Mesenchymal stem cell (in vitro differentiated cells and primary cell): ENCODE measurements at regions not wholly inside any gene's neighbourhood (a gene's known extent, or its start where the extent isn't known, plus 50 kb on each side); places are given as distances from the start of the nearest gene placed in this dataset.
A peak's percentile ranks its signal among the peaks of the same experiment; 100 is the strongest.

Experiments
- DNase-seq: peaks from one replicate; pipeline ENCODE4 v3.0.0-alpha.2; 2013
- H2AFZ ChIP-seq: one replicate; pipeline ENCODE4 v1.6.1; 2013; ENCODE audit warnings: low read depth, mild to moderate bottlenecking, control low read depth, inconsistent platforms, low read length, moderate library complexity
- H2AK5ac ChIP-seq: 2 replicates; pipeline ENCODE4 v1.6.1; 2013; ENCODE audit warnings: low read length, moderate library complexity, mild to moderate bottlenecking, inconsistent platforms; ENCODE audit not compliant: severe bottlenecking
- H2BK120ac ChIP-seq: one replicate; pipeline ENCODE4 v1.6.1; 2013; ENCODE audit warnings: low read depth, mild to moderate bottlenecking, inconsistent platforms, low read length, moderate library complexity
- H2BK12ac ChIP-seq, 2 experiments: one replicate each; pipeline ENCODE4 v1.6.1; 2013; ENCODE audit warnings: inconsistent platforms in 2 of 2, low read length in 2 of 2, mild to moderate bottlenecking in 2 of 2, moderate library complexity in 2 of 2, control low read depth in 1 of 2
- H2BK15ac ChIP-seq: one replicate; pipeline ENCODE4 v1.6.1; 2013; ENCODE audit warnings: mild to moderate bottlenecking, low read depth, inconsistent platforms; ENCODE audit not compliant: poor library complexity, severe bottlenecking
- H2BK5ac ChIP-seq: 2 replicates; pipeline ENCODE4 v1.6.1; 2013; ENCODE audit warnings: low read depth, mild to moderate bottlenecking, low read length, control low read depth, inconsistent platforms; ENCODE audit not compliant: poor library complexity, severe bottlenecking
- H3K14ac ChIP-seq, 2 experiments: one replicate each; pipeline ENCODE4 v1.6.1; 2013; ENCODE audit warnings: inconsistent platforms in 2 of 2, low read length in 2 of 2, control low read depth in 1 of 2, mild to moderate bottlenecking in 1 of 2, moderate library complexity in 1 of 2
- H3K18ac ChIP-seq, 2 experiments: one replicate each; pipeline ENCODE4 v1.6.1; 2013; ENCODE audit warnings: inconsistent platforms in 2 of 2, low read length in 2 of 2, control low read depth in 1 of 2, low read depth in 1 of 2, mild to moderate bottlenecking in 1 of 2
- H3K23ac ChIP-seq, 2 experiments: one replicate each; pipeline ENCODE4 v1.6.1; 2013; ENCODE audit warnings: inconsistent platforms in 2 of 2, low read length in 2 of 2, mild to moderate bottlenecking in 2 of 2, moderate library complexity in 2 of 2, control low read depth in 1 of 2
- H3K27ac ChIP-seq: 2 replicates; pipeline ENCODE4 v1.5.1; 2013; ENCODE audit warnings: mild to moderate bottlenecking, moderate library complexity, low read length, control low read depth, inconsistent platforms; ENCODE audit not compliant: poor library complexity, severe bottlenecking
- H3K27me3 ChIP-seq, 2 experiments: 2 replicates each; pipeline versions ENCODE4 v1.6.1 to v1.7.0; 2013; ENCODE audit warnings: low read length in 2 of 2, mild to moderate bottlenecking in 2 of 2, moderate library complexity in 2 of 2, control low read depth in 1 of 2, inconsistent platforms in 1 of 2; ENCODE audit not compliant: control insufficient read depth in 1 of 2, insufficient read depth in 1 of 2
- H3K36me3 ChIP-seq, 2 experiments: 2 replicates each; pipeline versions ENCODE4 v1.6.1 to v1.7.0; 2013; ENCODE audit warnings: low read length in 2 of 2, control low read depth in 1 of 2, inconsistent platforms in 1 of 2, low read depth in 1 of 2, mild to moderate bottlenecking in 1 of 2; ENCODE audit not compliant: insufficient read depth in 2 of 2, control insufficient read depth in 1 of 2
- H3K4ac ChIP-seq, 2 experiments: one replicate each; pipeline ENCODE4 v1.6.1; 2013; ENCODE audit warnings: inconsistent platforms in 2 of 2, low read length in 2 of 2, mild to moderate bottlenecking in 2 of 2, moderate library complexity in 2 of 2, control low read depth in 1 of 2, low read depth in 1 of 2
- H3K4me1 ChIP-seq: 2 replicates; pipeline ENCODE4 v1.6.1; 2013; ENCODE audit warnings: low read depth, low read length, control low read depth; ENCODE audit not compliant: control insufficient read depth, insufficient read depth
- H3K4me2 ChIP-seq: 2 replicates; pipeline ENCODE4 v1.6.1; 2013; ENCODE audit warnings: low read length, mild to moderate bottlenecking, inconsistent platforms; ENCODE audit not compliant: poor library complexity, severe bottlenecking
- H3K4me3 ChIP-seq, 2 experiments: 2 replicates each; pipeline versions ENCODE4 v1.5.1 to v1.7.0; 2013; ENCODE audit warnings: low read length in 2 of 2, mild to moderate bottlenecking in 2 of 2, control low read depth in 1 of 2, low read depth in 1 of 2; ENCODE audit not compliant: insufficient read depth in 1 of 2
- H3K79me1 ChIP-seq: replicated peaks from 2 replicates; pipeline ENCODE4 v1.6.1; 2013; ENCODE audit warnings: mild to moderate bottlenecking, control low read depth, low read length, inconsistent platforms; ENCODE audit not compliant: poor library complexity, severe bottlenecking
- H3K9ac ChIP-seq: 2 replicates; pipeline ENCODE4 v1.7.0; 2013; ENCODE audit warnings: mild to moderate bottlenecking, low read length, moderate library complexity
- H3K9me3 ChIP-seq: 2 replicates; pipeline ENCODE4 v1.7.0; 2013; ENCODE audit warnings: mild to moderate bottlenecking, low read length; ENCODE audit not compliant: control insufficient read depth
- H4K8ac ChIP-seq: one replicate; pipeline ENCODE4 v1.6.1; 2013; ENCODE audit warnings: inconsistent platforms, mild to moderate bottlenecking, low read length, moderate library complexity
- H4K91ac ChIP-seq: one replicate; pipeline ENCODE4 v1.6.1; 2013; ENCODE audit warnings: mild to moderate bottlenecking, low read length, inconsistent platforms
- WGBS: methylation state at CpG from one replicate; pipeline ENCODE4 v1.1.7; 2013; ENCODE audit warnings: mixed read lengths; 5-methylcytosine and 5-hydroxymethylcytosine counted together

GRCh38 chr17:33550261-33550660, 257.2 kb upstream of the ASIC2 start:
- Histone ChIP-seq H2BK15ac (no peak overlapping the region), H3K14ac (no peak overlapping the region), H3K9ac (no peak overlapping the region), H2AK5ac (no peak overlapping the region), H3K36me3 (no peaks in the 10 kb centered on the region), H3K4me1 (no peaks in the 10 kb centered on the region), H2AFZ (no peak overlapping the region), H3K4ac (no peak overlapping the region), H3K23ac (no peak overlapping the region), H2BK5ac (no peak overlapping the region), H2BK120ac (no peak overlapping the region), H3K79me1 (no peaks in the 10 kb centered on the region), H4K8ac (no peak overlapping the region), H3K4me2 (no peak overlapping the region), H3K4me3 (no peak overlapping the region), H3K18ac (no peak overlapping the region), H3K9me3 (no peaks in the 10 kb centered on the region), H3K27ac (no peak overlapping the region), H3K27me3 (no peaks in the 10 kb centered on the region), H4K91ac (no peak overlapping the region), H2BK12ac (no peak overlapping the region)
- WGBS: 81% methylated on average over 4 of the region's 4 CpGs
- DNase-seq: no peak

- Histone ChIP-seq H3K9ac (no peak overlapping the region), H2BK120ac (no peak overlapping the region), H3K23ac (no peak overlapping the region), H3K9me3 (no peaks in the 10 kb centered on the region), H2AK5ac (no peak overlapping the region), H3K18ac (no peak overlapping the region), H3K4ac (no peak overlapping the region), H3K79me1 (no peaks in the 10 kb centered on the region), H2BK12ac (no peak overlapping the region), H3K14ac (no peak overlapping the region), H2AFZ (no peak overlapping the region), H3K4me3 (no peak overlapping the region), H3K27ac (no peak overlapping the region), H3K4me1 (no peaks in the 10 kb centered on the region), H3K36me3 (no peaks in the 10 kb centered on the region), H4K8ac (no peak overlapping the region), H4K91ac (no peak overlapping the region), H2BK15ac (no peak overlapping the region), H2BK5ac (no peak overlapping the region), H3K4me2 (no peak overlapping the region), H3K27me3 (no peaks in the 10 kb centered on the region)
- whole genome bisulfite sequencing: 85% methylated on average over 5 of the region's 5 CpGs
- no peak for DNase-seq
These were observed 258.0 kb upstream of the ASIC2 start for GRCh38 chr17:33551075-33551474.

- Histone ChIP-seq H3K9ac (no peak overlapping the region), H3K4me1 (no peaks in the 10 kb centered on the region), H2BK12ac (no peak overlapping the region), H2BK5ac (no peak overlapping the region), H3K4me3 (no peak overlapping the region), H3K4ac (no peak overlapping the region), H3K18ac (no peak overlapping the region), H2AK5ac (no peak overlapping the region), H2BK15ac (no peak overlapping the region), H3K27me3 (no peaks in the 10 kb centered on the region), H3K36me3 (no peaks in the 10 kb centered on the region), H4K91ac (no peak overlapping the region), H3K23ac (no peak overlapping the region), H3K4me2 (no peak overlapping the region), H3K14ac (no peak overlapping the region), H3K27ac (no peak overlapping the region), H2BK120ac (no peak overlapping the region), H4K8ac (no peak overlapping the region), H3K9me3 (no peaks in the 10 kb centered on the region), H2AFZ (no peak overlapping the region), H3K79me1 (no peaks in the 10 kb centered on the region)
- DNase-seq: no peak
- 77% methylated on average over 4 of the region's 6 CpGs for WGBS
These were observed 258.8 kb upstream of the ASIC2 start for GRCh38 chr17:33551911-33552310.

- Histone ChIP-seq H3K36me3 (no peaks in the 10 kb centered on the region), H2AK5ac (no peak overlapping the region), H2BK15ac (no peak overlapping the region), H4K8ac (no peak overlapping the region), H3K9me3 (peaks cover 5% of the 10 kb centered on the region), H3K4me1 (no peaks in the 10 kb centered on the region), H3K18ac (no peak overlapping the region), H4K91ac (no peak overlapping the region), H3K9ac (no peak overlapping the region), H3K27me3 (peaks cover 0 to 13% of the 10 kb centered on the region in 2 experiments), H2BK5ac (no peak overlapping the region), H2AFZ (no peak overlapping the region), H3K14ac (no peak overlapping the region), H2BK12ac (no peak overlapping the region), H3K27ac (no peak overlapping the region), H3K4ac (no peak overlapping the region), H3K4me2 (no peak overlapping the region), H2BK120ac (no peak overlapping the region), H3K79me1 (no peaks in the 10 kb centered on the region), H3K4me3 (no peak overlapping the region), H3K23ac (no peak overlapping the region)
- DNase-seq: peak; percentile 75
- WGBS: 53% methylated on average over 5 of the region's 5 CpGs
These were observed 267.1 kb upstream of the ASIC2 start for GRCh38 chr17:33560165-33560564.
